BJ (cell line): ENCODE measurements at regions not wholly inside any gene's neighbourhood (a gene's known extent, or its start where the extent isn't known, plus 50 kb on each side); places are given as distances from the start of the nearest gene placed in this dataset.

Experiments used
- CTCF ChIA-PET: fragments of 350-600 bp; formaldehyde crosslinking; extraction: SDS; loops from one replicate; lab custom pipeline; 2021; ENCODE audit warnings: antibody characterized with exemption, inconsistent platforms; lab: Yijun Ruan, JAX
- POLR2A ChIA-PET: fragments of 300-600 bp; sonication (Branson Sonifier 250); formaldehyde crosslinking; extraction: SDS; loops from one replicate; lab custom pipeline; 2021; ENCODE audit warnings: antibody characterized with exemption; lab: Charles Lee
- DNase-seq: peaks from one replicate; pipeline ENCODE4 v3.0.0-alpha.2; 2011; ENCODE audit warnings: low read depth
- H3K27me3 ChIP-seq: 2 replicates; pipeline ENCODE4 v1.6.0; 2011; ENCODE audit warnings: low read length; ENCODE audit not compliant: control insufficient read depth, insufficient read depth
- H3K36me3 ChIP-seq: 2 replicates; pipeline ENCODE4 v1.5.1; 2011; ENCODE audit warnings: low read length; ENCODE audit not compliant: control insufficient read depth, insufficient read depth
- H3K4me3 ChIP-seq: 2 replicates; pipeline ENCODE4 v1.5.1; 2011; ENCODE audit warnings: low read depth, mild to moderate bottlenecking, control low read depth, low read length
- CTCF ChIP-seq: IDR thresholded peaks from 2 replicates; pipeline ENCODE4 v1.5.1; 2011; ENCODE audit warnings: low read depth, mild to moderate bottlenecking, control low read depth, inconsistent platforms, low read length, moderate library complexity; ENCODE audit not compliant: insufficient read depth

- TF ChIP-seq CTCF = no peak
- H3K27me3 ChIP-seq = no peaks in the 10 kb centered on the region
- no peak for DNase-seq
- no peak overlapping the region for H3K4me3 ChIP-seq
- POLR2A ChIA-PET = no interaction called here
- H3K36me3 ChIP-seq = no peaks in the 10 kb centered on the region
- CTCF ChIA-PET = no interaction called here
Measured at GRCh38 chr19:23565256-23565655, 121.8 kb downstream of the ZNF675 start.

GRCh38 chr19:23563326-23563725 is 123.7 kb downstream of the ZNF675 start:
- no peaks in the 10 kb centered on the region for H3K36me3 ChIP-seq
- no peak for TF ChIP-seq CTCF
- H3K4me3 ChIP-seq = no peak overlapping the region
- H3K27me3 ChIP-seq = no peaks in the 10 kb centered on the region
- DNase-seq = no peak
- POLR2A ChIA-PET = no interaction called here
- CTCF ChIA-PET = no interaction called here

DNA sequence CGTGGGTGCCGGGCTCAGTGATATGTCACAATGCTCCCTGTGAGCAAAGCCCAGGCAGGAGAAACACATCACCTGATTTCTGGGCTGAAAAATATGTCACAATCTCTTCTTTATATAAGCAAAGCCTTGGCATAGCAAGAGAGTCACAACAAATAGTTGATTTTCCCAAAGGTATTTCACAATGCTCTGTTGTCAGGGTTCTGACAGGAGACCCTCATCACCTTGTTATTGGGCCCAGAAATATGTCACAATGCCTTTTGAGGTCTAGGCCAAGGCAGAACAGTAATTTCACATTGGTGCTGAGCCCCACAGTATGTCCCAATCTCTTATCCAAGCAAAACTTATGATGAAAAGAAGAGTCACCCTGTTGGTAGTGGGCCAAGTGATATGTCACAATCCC is 125.7 kb downstream of the ZNF675 start:
- H3K4me3 ChIP-seq = no peak overlapping the region
- no peak for DNase-seq
- ChIA-PET CTCF (no interaction called here), POLR2A (no interaction called here)
- no peaks in the 10 kb centered on the region for H3K27me3 ChIP-seq
- no peaks in the 10 kb centered on the region for H3K36me3 ChIP-seq
- TF ChIP-seq CTCF = no peak

GRCh38 chr19:23560051-23560450 is 127.0 kb downstream of the ZNF675 start:
- ChIA-PET CTCF (no interaction called here), POLR2A (no interaction called here)
- TF ChIP-seq CTCF = no peak
- H3K27me3 ChIP-seq = no peaks in the 10 kb centered on the region
- H3K36me3 ChIP-seq = no peaks in the 10 kb centered on the region
- H3K4me3 ChIP-seq = no peak overlapping the region
- DNase-seq = no peak

GRCh38 chr19:23558541-23558940 is 128.5 kb downstream of the ZNF675 start:
- Histone ChIP-seq H3K4me3 (no peak overlapping the region), H3K36me3 (no peaks in the 10 kb centered on the region), H3K27me3 (no peaks in the 10 kb centered on the region)
- POLR2A ChIA-PET = no interaction called here
- CTCF ChIA-PET = no interaction called here
- no peak for DNase-seq
- no peak for TF ChIP-seq CTCF

GRCh38 chr19:23557381-23557780 is 129.6 kb downstream of the ZNF675 start:
- DNase-seq = no peak
- H3K4me3 ChIP-seq = no peak overlapping the region
- no peaks in the 10 kb centered on the region for H3K36me3 ChIP-seq
- TF ChIP-seq CTCF = no peak
- H3K27me3 ChIP-seq = no peaks in the 10 kb centered on the region
- ChIA-PET CTCF (no interaction called here), POLR2A (no interaction called here)
